ENCODE measurements at regions not wholly inside any gene's neighbourhood (a gene's known extent, or its start where the extent isn't known, plus 50 kb on each side); places are given as distances from the start of the nearest gene placed in this dataset.
"Not testable (repeated sequence)": the region's sequence is repeated elsewhere in the genome, so short reads cannot be mapped to it uniquely, and the experiment has no call there.

DNA sequence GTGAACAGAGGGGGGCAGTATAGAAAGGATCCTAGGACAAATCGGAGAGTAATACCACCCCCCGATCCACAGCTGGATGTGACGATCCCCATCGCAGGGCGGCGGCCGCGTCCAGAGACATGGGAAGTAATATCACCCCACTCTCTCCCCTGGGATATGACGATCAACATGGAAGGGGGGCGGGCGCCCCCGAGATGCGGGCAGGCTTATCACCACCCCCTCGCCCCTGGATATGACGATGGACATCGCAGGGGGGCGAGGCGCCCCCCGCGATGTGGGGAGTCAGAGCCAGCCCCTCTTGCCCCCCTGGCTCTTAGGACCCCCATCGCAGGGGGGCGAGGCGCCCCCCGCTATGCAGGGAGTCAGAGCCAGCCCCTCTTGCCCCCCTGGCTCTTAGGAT, 120.4 kb upstream of the OSBPL11 start (continued):
- TF ChIP-seq CREB1 (IDR thresholded peaks at IDR 0.05) (no peak), CREB1 (CRISPR knock-in tag; IDR thresholded peaks at IDR 0.05) (no peak)

DNA sequence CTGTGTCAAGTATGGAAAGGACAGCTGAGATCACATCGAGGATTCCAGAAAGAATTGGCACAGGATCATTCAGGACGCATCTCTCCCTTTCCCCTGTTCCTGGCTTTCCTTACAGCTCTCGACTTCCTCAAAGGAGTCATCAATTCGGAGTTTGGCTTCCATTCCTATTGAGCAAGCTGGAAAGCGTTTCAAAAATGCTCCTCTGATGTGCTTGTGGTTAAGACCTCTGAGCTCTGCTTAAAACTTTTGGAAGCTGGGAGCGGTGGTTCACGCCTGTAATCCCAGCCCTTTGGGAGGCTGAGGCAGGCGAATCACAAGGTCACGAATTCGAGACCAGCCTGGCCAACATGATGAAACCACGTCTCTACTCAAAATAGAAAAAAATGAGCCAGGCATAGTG, 136.9 kb upstream of the OSBPL11 start:
- CTCF ChIA-PET (ENCODE audit: low intra/inter-chr PET ratio); BruUV-seq (replicated peaks); H3K9ac ChIP-seq (ENCODE audit: insufficient read depth in 1 of 2, low read depth in 2 of 2, low read length in 2 of 2); in situ Hi-C loops (cut with MboI); ATAC-seq; FAIRE-seq; H3K36me3 ChIP-seq (ENCODE audit: control insufficient read depth, insufficient read depth, low read length); DNase-seq (ENCODE audit: extremely low read depth in 1 of 4, low spot score in 3 of 4); POLR2A ChIA-PET; H3K9me1 ChIP-seq (ENCODE audit: control insufficient read depth, insufficient read depth, low read length); H4K20me1 ChIP-seq (replicated peaks; ENCODE audit: control insufficient read depth, insufficient read depth, low read length); H3K4me2 ChIP-seq (ENCODE audit: insufficient read depth, low read length); H3K4me1 ChIP-seq (replicated peaks in 1 of 2; ENCODE audit: control insufficient read depth in 2 of 2, insufficient read depth in 2 of 2, low read length in 2 of 2); intact Hi-C loops (cut with micrococcal nuclease); H2AFZ ChIP-seq (ENCODE audit: low read depth, low read length); H3K79me2 ChIP-seq (ENCODE audit: control insufficient read depth, insufficient read depth, low read length); H3K4me3 ChIP-seq; H3K27ac ChIP-seq (ENCODE audit: extremely low read depth, low read depth, low read length); H3K9me3 ChIP-seq (replicated peaks; ENCODE audit: control insufficient read depth, insufficient read depth, low read depth, low read length): not testable (repeated sequence)
- WGBS (ENCODE audit: insufficient coverage, low coverage, missing lambda C conversion rate) = 0% methylated on average over 11 of the region's 11 CpGs
- peaks cover 10 to 12% of the 10 kb centered on the region in 2 experiments for H3K27me3 ChIP-seq (ENCODE audit: control insufficient read depth in 2 of 2, insufficient read depth in 2 of 2, low read length in 2 of 2)

DNA sequence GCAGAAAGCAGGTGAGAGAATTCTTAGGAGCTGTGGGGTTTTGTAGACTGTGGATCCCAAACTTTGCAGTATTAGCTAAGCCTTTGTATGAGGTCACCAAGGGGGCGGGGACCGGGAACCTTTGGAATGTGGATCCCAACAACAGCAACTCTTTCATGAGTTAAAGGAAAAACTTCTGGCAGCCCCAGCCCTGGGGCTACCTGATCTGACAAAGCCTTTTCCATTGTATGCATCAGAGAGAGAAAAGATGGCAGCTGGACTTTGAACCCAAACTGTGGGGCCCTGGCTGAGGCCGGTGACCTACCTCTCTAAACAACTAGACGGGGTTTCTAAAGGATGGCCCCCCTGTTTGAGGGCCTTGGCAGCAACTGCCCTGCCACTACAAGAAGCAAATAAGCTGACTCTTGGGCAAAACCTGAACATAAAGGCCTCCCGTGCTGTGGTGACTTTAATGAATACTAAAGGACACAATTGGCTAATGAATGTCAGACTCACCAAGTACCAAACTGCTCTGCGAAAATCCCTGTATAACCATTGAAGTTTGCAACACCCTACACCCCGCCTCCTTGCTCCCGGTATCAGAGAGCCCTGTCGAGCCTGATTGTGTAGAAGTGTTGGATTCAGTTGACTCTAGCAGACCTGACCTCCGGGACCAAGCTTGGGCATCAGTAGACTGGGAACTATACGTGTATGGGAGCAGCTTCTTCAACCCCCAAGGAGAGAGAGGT, 146.9 kb upstream of the OSBPL11 start:
- ATAC-seq; H2AFZ ChIP-seq (ENCODE audit: low read depth, low read length); H3K9me3 ChIP-seq (replicated peaks; ENCODE audit: control insufficient read depth, insufficient read depth, low read depth, low read length); DNase-seq (ENCODE audit: extremely low read depth in 1 of 4, low spot score in 3 of 4); in situ Hi-C loops (cut with MboI); BruUV-seq (replicated peaks); H3K36me3 ChIP-seq (ENCODE audit: control insufficient read depth, insufficient read depth, low read length); FAIRE-seq; H3K27ac ChIP-seq (ENCODE audit: extremely low read depth, low read depth, low read length); H4K20me1 ChIP-seq (replicated peaks; ENCODE audit: control insufficient read depth, insufficient read depth, low read length); intact Hi-C loops (cut with micrococcal nuclease); POLR2A ChIA-PET; H3K79me2 ChIP-seq (ENCODE audit: control insufficient read depth, insufficient read depth, low read length); H3K9me1 ChIP-seq (ENCODE audit: control insufficient read depth, insufficient read depth, low read length); H3K4me1 ChIP-seq (replicated peaks in 1 of 2; ENCODE audit: control insufficient read depth in 2 of 2, insufficient read depth in 2 of 2, low read length in 2 of 2); CTCF ChIA-PET (ENCODE audit: low intra/inter-chr PET ratio); H3K9ac ChIP-seq (ENCODE audit: insufficient read depth in 1 of 2, low read depth in 2 of 2, low read length in 2 of 2); H3K4me2 ChIP-seq (ENCODE audit: insufficient read depth, low read length); H3K4me3 ChIP-seq: not testable (repeated sequence)
- H3K27me3 ChIP-seq (ENCODE audit: control insufficient read depth in 2 of 2, insufficient read depth in 2 of 2, low read length in 2 of 2) = peaks cover 0 to 21% of the 10 kb centered on the region in 2 experiments; a peak in 2 of 5 replicates
- WGBS (ENCODE audit: insufficient coverage, low coverage, missing lambda C conversion rate) = 0% methylated on average over 6 of the region's 11 CpGs

Data from K562 (cell line).